ENCODE measurements at regions not wholly inside any gene's neighbourhood (a gene's known extent, or its start where the extent isn't known, plus 50 kb on each side); places are given as distances from the start of the nearest gene placed in this dataset.
"Not testable (repeated sequence)": the region's sequence is repeated elsewhere in the genome, so short reads cannot be mapped to it uniquely, and the experiment has no call there.

- no peaks in the 10 kb centered on the region for H3K9me3 ChIP-seq (replicated peaks in 1 of 2; ENCODE audit: control insufficient read depth in 2 of 2, insufficient read depth in 1 of 2, low read depth in 1 of 2, low read length in 2 of 2)
- no peak overlapping the region for H3K4me3 ChIP-seq (ENCODE audit: low read length in 2 of 2)
- H3K4ac ChIP-seq (ENCODE audit: low read length), result no peak overlapping the region
- no peaks in the 10 kb centered on the region for H3K4me1 ChIP-seq (ENCODE audit: control insufficient read depth in 2 of 2, insufficient read depth in 1 of 2, low read depth in 1 of 2, low read length in 2 of 2)
- no peak overlapping the region for H3K14ac ChIP-seq (ENCODE audit: low read length)
- no peak overlapping the region for H2BK120ac ChIP-seq (ENCODE audit: low read depth, low read length)
- WGBS, 2 donors (ENCODE audit: extremely low coverage in 2 of 2, insufficient read length in 2 of 2, insufficient replicate concordance in 1 of 2), result no CpG with 5 or more reads among the region's 2 CpGs
- no peaks in the 10 kb centered on the region for H3K27me3 ChIP-seq (ENCODE audit: control insufficient read depth in 3 of 3, insufficient read depth in 3 of 3, low read depth in 1 of 3, low read length in 3 of 3)
- H3K4me2 ChIP-seq (ENCODE audit: insufficient read depth, low read length, poor library complexity, severe bottlenecking), result no peak overlapping the region
- H2AFZ ChIP-seq (ENCODE audit: low read length), result no peak overlapping the region
- no peak overlapping the region for H2BK12ac ChIP-seq (ENCODE audit: low read length)
- no peak for DNase-seq (ENCODE audit: low spot score)
- H3K18ac ChIP-seq (ENCODE audit: low read length), result no peak overlapping the region
- H4K91ac ChIP-seq (ENCODE audit: low read depth, low read length, poor library complexity), result no peak overlapping the region
- no peaks in the 10 kb centered on the region for H3K79me1 ChIP-seq (ENCODE audit: low read depth, low read length)
- H3K9ac ChIP-seq (ENCODE audit: low read depth, low read length, poor library complexity), result no peak overlapping the region
- H2AK5ac ChIP-seq (ENCODE audit: low read depth, low read length), result no peak overlapping the region
- no peak overlapping the region for H2BK15ac ChIP-seq (ENCODE audit: low read length)
- H3K27ac ChIP-seq (replicated peaks; ENCODE audit: low read length), result no peak overlapping the region
- no peaks in the 10 kb centered on the region for H3K36me3 ChIP-seq (replicated peaks in 1 of 2; ENCODE audit: control insufficient read depth in 2 of 2, insufficient read depth in 2 of 2, low read length in 2 of 2)
- H2BK5ac ChIP-seq (ENCODE audit: low read length), result no peak overlapping the region
- no peak overlapping the region for H4K8ac ChIP-seq (ENCODE audit: low read depth, low read length)
- H3K23ac ChIP-seq (ENCODE audit: low read depth, low read length, poor library complexity), result no peak overlapping the region
Measured at GRCh38 chr11:23869671-23870070, 627.2 kb upstream of the LUZP2 start.

- Histone ChIP-seq H2BK15ac (ENCODE audit: low read length) (no peak overlapping the region), H2AFZ (ENCODE audit: low read length) (no peak overlapping the region), H2BK12ac (ENCODE audit: low read length) (no peak overlapping the region), H3K4ac (ENCODE audit: low read length) (no peak overlapping the region), H3K4me2 (ENCODE audit: insufficient read depth, low read length, poor library complexity, severe bottlenecking) (no peak overlapping the region), H3K18ac (ENCODE audit: low read length) (no peak overlapping the region), H3K36me3 (replicated peaks in 1 of 2; ENCODE audit: control insufficient read depth in 2 of 2, insufficient read depth in 2 of 2, low read length in 2 of 2) (no peaks in the 10 kb centered on the region), H3K27ac (replicated peaks; ENCODE audit: low read length) (no peak overlapping the region), H3K9ac (ENCODE audit: low read depth, low read length, poor library complexity) (no peak overlapping the region), H4K91ac (ENCODE audit: low read depth, low read length, poor library complexity) (no peak overlapping the region), H3K14ac (ENCODE audit: low read length) (no peak overlapping the region), H2BK5ac (ENCODE audit: low read length) (no peak overlapping the region), H3K27me3 (ENCODE audit: control insufficient read depth in 3 of 3, insufficient read depth in 3 of 3, low read depth in 1 of 3, low read length in 3 of 3) (no peaks in the 10 kb centered on the region), H3K4me3 (ENCODE audit: low read length in 2 of 2) (no peak overlapping the region), H3K23ac (ENCODE audit: low read depth, low read length, poor library complexity) (no peak overlapping the region), H2AK5ac (ENCODE audit: low read depth, low read length) (no peak overlapping the region), H3K9me3 (replicated peaks in 1 of 2; ENCODE audit: control insufficient read depth in 2 of 2, insufficient read depth in 1 of 2, low read depth in 1 of 2, low read length in 2 of 2) (no peaks in the 10 kb centered on the region), H3K4me1 (ENCODE audit: control insufficient read depth in 2 of 2, insufficient read depth in 1 of 2, low read depth in 1 of 2, low read length in 2 of 2) (no peaks in the 10 kb centered on the region), H2BK120ac (ENCODE audit: low read depth, low read length) (no peak overlapping the region), H4K8ac (ENCODE audit: low read depth, low read length) (no peak overlapping the region), H3K79me1 (ENCODE audit: low read depth, low read length) (no peaks in the 10 kb centered on the region)
- WGBS, 2 donors (ENCODE audit: extremely low coverage in 2 of 2, insufficient read length in 2 of 2, insufficient replicate concordance in 1 of 2), result no CpG with 5 or more reads among the region's 2 CpGs
- no peak for DNase-seq (ENCODE audit: low spot score)
Measured at GRCh38 chr11:23873406-23873805, 623.4 kb upstream of the LUZP2 start.

GRCh38 chr11:23875176-23875850 lies 621.5 kb upstream of the LUZP2 start:
- no peak overlapping the region for H2BK5ac ChIP-seq (ENCODE audit: low read length)
- H2AFZ ChIP-seq (ENCODE audit: low read length), result no peak overlapping the region
- no peak overlapping the region for H3K4me3 ChIP-seq (ENCODE audit: low read length in 2 of 2)
- H3K23ac ChIP-seq (ENCODE audit: low read depth, low read length, poor library complexity), result no peak overlapping the region
- H2BK120ac ChIP-seq (ENCODE audit: low read depth, low read length), result no peak overlapping the region
- no peak overlapping the region for H2BK15ac ChIP-seq (ENCODE audit: low read length)
- no peak overlapping the region for H2BK12ac ChIP-seq (ENCODE audit: low read length)
- H3K36me3 ChIP-seq (replicated peaks in 1 of 2; ENCODE audit: control insufficient read depth in 2 of 2, insufficient read depth in 2 of 2, low read length in 2 of 2), result no peaks in the 10 kb centered on the region
- no peak overlapping the region for H3K27ac ChIP-seq (replicated peaks; ENCODE audit: low read length)
- DNase-seq (ENCODE audit: low spot score), result no peak
- no peaks in the 10 kb centered on the region for H3K9me3 ChIP-seq (replicated peaks in 1 of 2; ENCODE audit: control insufficient read depth in 2 of 2, insufficient read depth in 1 of 2, low read depth in 1 of 2, low read length in 2 of 2)
- H3K9ac ChIP-seq (ENCODE audit: low read depth, low read length, poor library complexity), result no peak overlapping the region
- no peak overlapping the region for H4K91ac ChIP-seq (ENCODE audit: low read depth, low read length, poor library complexity)
- no peak overlapping the region for H3K14ac ChIP-seq (ENCODE audit: low read length)
- H3K27me3 ChIP-seq (ENCODE audit: control insufficient read depth in 3 of 3, insufficient read depth in 3 of 3, low read depth in 1 of 3, low read length in 3 of 3), result no peaks in the 10 kb centered on the region
- no peaks in the 10 kb centered on the region for H3K79me1 ChIP-seq (ENCODE audit: low read depth, low read length)
- H4K8ac ChIP-seq (ENCODE audit: low read depth, low read length), result no peak overlapping the region
- H3K4ac ChIP-seq (ENCODE audit: low read length), result no peak overlapping the region
- H2AK5ac ChIP-seq (ENCODE audit: low read depth, low read length), result no peak overlapping the region
- no peaks in the 10 kb centered on the region for H3K4me1 ChIP-seq (ENCODE audit: control insufficient read depth in 2 of 2, insufficient read depth in 1 of 2, low read depth in 1 of 2, low read length in 2 of 2)
- no peak overlapping the region for H3K4me2 ChIP-seq (ENCODE audit: insufficient read depth, low read length, poor library complexity, severe bottlenecking)
- WGBS, 2 donors (ENCODE audit: extremely low coverage in 2 of 2, insufficient read length in 2 of 2, insufficient replicate concordance in 1 of 2), result no CpG with 5 or more reads among the region's 4 CpGs
- H3K18ac ChIP-seq (ENCODE audit: low read length), result no peak overlapping the region

- not testable (repeated sequence) for H2AK5ac ChIP-seq (ENCODE audit: low read depth, low read length); H3K79me1 ChIP-seq (ENCODE audit: low read depth, low read length); H2BK15ac ChIP-seq (ENCODE audit: low read length); DNase-seq (ENCODE audit: low spot score); H2BK120ac ChIP-seq (ENCODE audit: low read depth, low read length); H3K4ac ChIP-seq (ENCODE audit: low read length); H4K8ac ChIP-seq (ENCODE audit: low read depth, low read length); H2BK12ac ChIP-seq (ENCODE audit: low read length); H3K36me3 ChIP-seq (replicated peaks in 1 of 2; ENCODE audit: control insufficient read depth in 2 of 2, insufficient read depth in 2 of 2, low read length in 2 of 2); H3K4me3 ChIP-seq (ENCODE audit: low read length in 2 of 2); H3K23ac ChIP-seq (ENCODE audit: low read depth, low read length, poor library complexity); H3K9ac ChIP-seq (ENCODE audit: low read depth, low read length, poor library complexity); H4K91ac ChIP-seq (ENCODE audit: low read depth, low read length, poor library complexity); H2AFZ ChIP-seq (ENCODE audit: low read length); H3K4me2 ChIP-seq (ENCODE audit: insufficient read depth, low read length, poor library complexity, severe bottlenecking); H3K27me3 ChIP-seq (ENCODE audit: control insufficient read depth in 3 of 3, insufficient read depth in 3 of 3, low read depth in 1 of 3, low read length in 3 of 3); H3K18ac ChIP-seq (ENCODE audit: low read length); H3K4me1 ChIP-seq (ENCODE audit: control insufficient read depth in 2 of 2, insufficient read depth in 1 of 2, low read depth in 1 of 2, low read length in 2 of 2); H3K9me3 ChIP-seq (replicated peaks in 1 of 2; ENCODE audit: control insufficient read depth in 2 of 2, insufficient read depth in 1 of 2, low read depth in 1 of 2, low read length in 2 of 2); H3K14ac ChIP-seq (ENCODE audit: low read length); H2BK5ac ChIP-seq (ENCODE audit: low read length); H3K27ac ChIP-seq (replicated peaks; ENCODE audit: low read length)
- no CpG with 5 or more reads among the region's 26 CpGs for WGBS, 2 donors (ENCODE audit: extremely low coverage in 2 of 2, insufficient read length in 2 of 2, insufficient replicate concordance in 1 of 2)
Measured at GRCh38 chr11:23883426-23884048, 613.3 kb upstream of the LUZP2 start.
